Endothelial cell of umbilical vein (primary cell): ENCODE measurements at regions not wholly inside any gene's neighbourhood (a gene's known extent, or its start where the extent isn't known, plus 50 kb on each side); places are given as distances from the start of the nearest gene placed in this dataset.

Experiments used
- BruUV-seq: library from RNA; stranded (reverse); fragments of 400-500 nt; replicated peaks from 2 replicates; lab custom pipeline; 2021; lab: Mats Ljungman, UMichigan
- CTCF ChIA-PET: fragments of 300-600, 350-600 bp; sonication (Branson Sonifier 250); formaldehyde crosslinking; loops from one replicate; lab custom pipeline; 2021; ENCODE audit warnings: antibody characterized with exemption, inconsistent platforms; lab: Charles Lee
- POLR2A ChIA-PET: fragments of 300-600, 350-600 bp; sonication (Branson Sonifier 250); formaldehyde crosslinking; loops from one replicate; lab custom pipeline; 2021; ENCODE audit warnings: antibody characterized with exemption, inconsistent platforms; lab: Charles Lee
- DNase-seq: peaks from one replicate; pipeline ENCODE4 v3.0.0-alpha.2; 2011; ENCODE audit warnings: low read depth, low spot score
- FAIRE-seq: peaks from 2 replicates; lab custom pipeline; 2011; peaks lifted over from hg19 to GRCh38; lab: Jason Lieb, UNC
- H2AFZ ChIP-seq: 2 replicates; pipeline ENCODE4 v1.6.0; 2012; ENCODE audit warnings: low read depth, low read length, control low read depth, inconsistent platforms
- H3K27ac ChIP-seq: 2 replicates; pipeline ENCODE4 v1.5.1; 2011; ENCODE audit warnings: low read depth, mild to moderate bottlenecking, control low read depth, low read length, moderate library complexity; ENCODE audit not compliant: insufficient read depth
- H3K27me3 ChIP-seq, 2 experiments: 2 replicates each; pipeline versions ENCODE4 v1.6.0 to v1.6.1; 2011; ENCODE audit warnings: low read length in 2 of 2, mixed read lengths in 1 of 2; ENCODE audit not compliant: control insufficient read depth in 2 of 2, insufficient read depth in 2 of 2
- H3K36me3 ChIP-seq, 2 experiments: 2 replicates in 1 of 2; 3 replicates in 1 of 2; pipeline ENCODE4 v1.5.1; 2011; ENCODE audit warnings: low read length in 2 of 2, mild to moderate bottlenecking in 1 of 2, moderate library complexity in 1 of 2; ENCODE audit not compliant: control insufficient read depth in 2 of 2, insufficient read depth in 2 of 2; ENCODE audit errors: extremely low read depth in 1 of 2
- H3K4me1 ChIP-seq: 3 replicates; pipeline ENCODE4 v1.5.1; 2011; ENCODE audit warnings: mild to moderate bottlenecking, low read length; ENCODE audit not compliant: control insufficient read depth, insufficient read depth; ENCODE audit errors: extremely low read depth
- H3K4me2 ChIP-seq: 2 replicates; pipeline ENCODE4 v1.6.1; 2011; ENCODE audit warnings: low read length, control low read depth, mixed read lengths; ENCODE audit not compliant: insufficient read depth
- H3K4me3 ChIP-seq, 3 experiments: fragments of 200-600 bp in 1 of 3; sonication (generic), shearing (Covaris generic) in 1 of 3; replicated peaks in 1 of 3; 2 replicates each; pipeline ENCODE4 v1.5.1; 2011 to 2016; ENCODE audit warnings: control low read depth in 3 of 3, low read length in 3 of 3, mild to moderate bottlenecking in 2 of 3, inconsistent platforms in 1 of 3, low read depth in 1 of 3, moderate library complexity in 1 of 3; ENCODE audit not compliant: insufficient read depth in 1 of 3
- H3K79me2 ChIP-seq: 2 replicates; pipeline ENCODE4 v1.6.0; 2012; ENCODE audit warnings: low read length, inconsistent platforms; ENCODE audit not compliant: control insufficient read depth, insufficient read depth
- H3K9ac ChIP-seq: replicated peaks from 2 replicates; pipeline ENCODE3; 2011; ENCODE audit warnings: low read length, control low read depth; ENCODE audit not compliant: insufficient read depth; ENCODE audit errors: extremely low read depth
- H3K9me1 ChIP-seq: replicated peaks from 3 replicates; pipeline ENCODE4 v1.6.0; 2011; ENCODE audit warnings: mild to moderate bottlenecking, low read length; ENCODE audit not compliant: control insufficient read depth, insufficient read depth; ENCODE audit errors: extremely low read depth
- H3K9me3 ChIP-seq: replicated peaks from 2 replicates; pipeline ENCODE4 v1.5.1; 2012; ENCODE audit warnings: low read length, inconsistent platforms; ENCODE audit not compliant: control insufficient read depth, insufficient read depth
- H4K20me1 ChIP-seq: replicated peaks from 2 replicates; pipeline ENCODE3; 2011; ENCODE audit warnings: mild to moderate bottlenecking, low read length; ENCODE audit not compliant: control insufficient read depth, insufficient read depth; ENCODE audit errors: extremely low read depth
- CTCF ChIP-seq, 2 donors: IDR thresholded peaks; 1 replicate in 1 of 2; 2 replicates in 1 of 2; pipeline ENCODE4 v1.5.1; 2011; ENCODE audit warnings: low read length in 2 of 2, mild to moderate bottlenecking in 2 of 2, moderate library complexity in 2 of 2, control low read depth in 1 of 2, inconsistent platforms in 1 of 2, low read depth in 1 of 2; ENCODE audit not compliant: insufficient read depth in 1 of 2; ENCODE audit errors: extremely low read depth in 1 of 2
- EZH2 ChIP-seq: IDR thresholded peaks from 2 replicates; pipeline ENCODE4 v1.6.1; 2012; ENCODE audit warnings: borderline replicate concordance, low read depth, mild to moderate bottlenecking, moderate library complexity, low read length, inconsistent platforms; ENCODE audit not compliant: severe bottlenecking
- FOS ChIP-seq: IDR thresholded peaks from 2 replicates; pipeline ENCODE4 v1.6.1; 2011; ENCODE audit warnings: mild to moderate bottlenecking, low read length, moderate library complexity, borderline replicate concordance; ENCODE audit not compliant: insufficient read depth
- GATA2 ChIP-seq: IDR thresholded peaks from 2 replicates; pipeline ENCODE4 v1.7.0; 2011; ENCODE audit warnings: low read depth, mild to moderate bottlenecking, moderate library complexity, mixed read lengths, low read length; ENCODE audit not compliant: insufficient read length, insufficient read depth
- JUN ChIP-seq: IDR thresholded peaks from 2 replicates; pipeline ENCODE4 v1.6.1; 2011; ENCODE audit warnings: borderline replicate concordance, low read depth; ENCODE audit not compliant: insufficient read length, insufficient read depth
- MAX ChIP-seq: IDR thresholded peaks from 2 replicates; pipeline ENCODE4 v1.6.1; 2011; ENCODE audit not compliant: insufficient read depth, insufficient read length
- MYC ChIP-seq: IDR thresholded peaks from one replicate; pipeline ENCODE4 v1.6.1; 2011; ENCODE audit warnings: mild to moderate bottlenecking, low read depth, low read length
- POLR2A ChIP-seq: IDR thresholded peaks from 2 replicates; pipeline ENCODE4 v1.6.1; 2012; ENCODE audit warnings: low read depth, mild to moderate bottlenecking, control low read depth, low read length
- POLR2AphosphoS5 ChIP-seq: IDR thresholded peaks from 2 replicates; pipeline ENCODE4 v1.6.1; 2012; ENCODE audit warnings: low read depth, mild to moderate bottlenecking, control low read depth, low read length, moderate library complexity; ENCODE audit not compliant: insufficient read depth
- dilution Hi-C: fragments of 300-500 bp; cut with MboI; formaldehyde crosslinking; loops from one replicate; pipeline ENCODE4 v1.15.0; 2019; ENCODE audit warnings: low sequenced_read_pairs; ENCODE audit not compliant: extremely low pct_ligation_motif_present
- intact Hi-C: fragments of 100-400 bp; cut with micrococcal nuclease; formaldehyde crosslinking; loops from one replicate; pipeline ENCODE4 v1.10.0; 2022

GRCh38 chr6:834866-835265 is 141.9 kb upstream of the EXOC2 start:
- H3K27ac ChIP-seq: no peak overlapping the region
- FAIRE-seq: no peak

More at GRCh38 chr6:834866-835265, 141.9 kb upstream of the EXOC2 start:
- dilution Hi-C loops: no loop called here
- DNase-seq: no peak
- BruUV-seq: no TSS peak
- Histone ChIP-seq H4K20me1 (no peaks in the 10 kb centered on the region), H3K4me3 (no peak overlapping the region), H3K4me2 (no peak overlapping the region), H3K79me2 (no peaks in the 10 kb centered on the region), H3K9me1 (no peaks in the 10 kb centered on the region), H2AFZ (no peak overlapping the region), H3K36me3 (no peaks in the 10 kb centered on the region), H3K4me1 (no peaks in the 10 kb centered on the region), H3K9me3 (peaks cover 2% of the 10 kb centered on the region), H3K27me3 (no peaks in the 10 kb centered on the region), H3K9ac (no peak overlapping the region)
- ChIA-PET CTCF (no interaction called here), POLR2A (no interaction called here)
- intact Hi-C loops: no loop called here
- no peak for TF ChIP-seq MAX
- no peak for TF ChIP-seq GATA2
- no peak for TF ChIP-seq MYC
- no peak for TF ChIP-seq JUN
- no peak for TF ChIP-seq POLR2A
- no peak for TF ChIP-seq POLR2AphosphoS5
- TF ChIP-seq CTCF (IDR thresholded peaks at IDR 0.05; ENCODE audit: extremely low read depth in 1 of 2, insufficient read depth in 1 of 2, low read depth in 1 of 2, low read length in 2 of 2): no peak
- TF ChIP-seq FOS: no peak
- TF ChIP-seq EZH2: no peak
